Jurkat, Clone E6-1 (cell line): ENCODE measurements at regions not wholly inside any gene's neighbourhood (a gene's known extent, or its start where the extent isn't known, plus 50 kb on each side); places are given as distances from the start of the nearest gene placed in this dataset.
"Not testable (repeated sequence)": the region's sequence is repeated elsewhere in the genome, so short reads cannot be mapped to it uniquely, and the experiment has no call there.

Source experiments
- DNase-seq: peaks from one replicate; pipeline ENCODE4 v3.0.0-alpha.2; 2011; ENCODE audit warnings: low read depth, low spot score
- H3K4me3 ChIP-seq: 2 replicates; pipeline ENCODE4 v1.5.1; 2011; ENCODE audit warnings: mild to moderate bottlenecking, low read length, control low read depth, moderate library complexity

- H3K4me3 ChIP-seq = no peak overlapping the region
- no peak for DNase-seq
These were observed 335.3 kb downstream of the SOX4 start for GRCh38 chr6:21928827-21929226.

GRCh38 chr6:21931641-21932335 is 338.2 kb downstream of the SOX4 start:
- H3K4me3 ChIP-seq = no peak overlapping the region
- DNase-seq = no peak

- H3K4me3 ChIP-seq = no peak overlapping the region
- DNase-seq = no peak
These were observed 339.8 kb downstream of the SOX4 start for GRCh38 chr6:21933351-21933750.

- no peak overlapping the region for H3K4me3 ChIP-seq
- DNase-seq = no peak
These were observed 341.6 kb downstream of the SOX4 start for GRCh38 chr6:21935142-21935541.

- peak; percentile 77 for DNase-seq
- H3K4me3 ChIP-seq = no peak overlapping the region
These were observed 342.0 kb downstream of the SOX4 start for GRCh38 chr6:21935561-21936028.

GRCh38 chr6:21937466-21937865 is 343.9 kb downstream of the SOX4 start:
- H3K4me3 ChIP-seq = no peak overlapping the region
- no peak for DNase-seq

GRCh38 chr6:21939066-21939465 is 345.5 kb downstream of the SOX4 start:
- DNase-seq, H3K4me3 ChIP-seq: not testable (repeated sequence)

- no peak for DNase-seq
- H3K4me3 ChIP-seq = no peak overlapping the region
These were observed 348.4 kb downstream of the SOX4 start for GRCh38 chr6:21941926-21942325.

- DNase-seq = no peak
- no peak overlapping the region for H3K4me3 ChIP-seq
These were observed 349.3 kb downstream of the SOX4 start for GRCh38 chr6:21942897-21943296.

- DNase-seq = no peak
- no peak overlapping the region for H3K4me3 ChIP-seq
These were observed 350.5 kb downstream of the PRL start for GRCh38 chr6:21946298-21946783.

GRCh38 chr6:21947227-21947626 is 349.6 kb downstream of the PRL start:
- not testable (repeated sequence) for DNase-seq, H3K4me3 ChIP-seq

GRCh38 chr6:21947731-21948386 is 349.0 kb downstream of the PRL start:
- H3K4me3 ChIP-seq = no peak overlapping the region
- no peak for DNase-seq

- no peak for DNase-seq
These were observed 347.5 kb downstream of the PRL start for GRCh38 chr6:21949211-21949801.

GRCh38 chr6:21952367-21952766 is 344.5 kb downstream of the PRL start:
- H3K4me3 ChIP-seq = no peak overlapping the region
- DNase-seq = no peak

More at GRCh38 chr6:21949211-21949801, 347.5 kb downstream of the PRL start:
- H3K4me3 ChIP-seq = no peak overlapping the region

- H3K4me3 ChIP-seq = no peak overlapping the region
- peak; percentile 93 for DNase-seq
These were observed 342.7 kb downstream of the PRL start for GRCh38 chr6:21953831-21954801.

GRCh38 chr6:21955053-21955595 is 341.7 kb downstream of the PRL start:
- H3K4me3 ChIP-seq = no peak overlapping the region
- no peak for DNase-seq

- DNase-seq = no peak
- no peak overlapping the region for H3K4me3 ChIP-seq
These were observed 340.9 kb downstream of the PRL start for GRCh38 chr6:21955951-21956350.

GRCh38 chr6:21958428-21958827 is 338.4 kb downstream of the PRL start:
- no peak for DNase-seq
- H3K4me3 ChIP-seq = no peak overlapping the region

- DNase-seq = no peak
- no peak overlapping the region for H3K4me3 ChIP-seq
These were observed 335.6 kb downstream of the PRL start for GRCh38 chr6:21961226-21961625.
